SK-N-SH treated with all-trans-retinoic acid at 6 μM for 48 hours (cell line): ENCODE measurements at regions not wholly inside any gene's neighbourhood (a gene's known extent, or its start where the extent isn't known, plus 50 kb on each side); places are given as distances from the start of the nearest gene placed in this dataset.

Experiments
- ATAC-seq: fragments of 200-7000 bp; cut with Tn5 transposase; 3 replicates; pipeline ENCODE4 v1.9.1; 2020; ENCODE audit warnings: mild to moderate bottlenecking, moderate library complexity
- BACH2 ChIP-seq: fragments of 250-450 bp; sonication (Bioruptor Pico); IDR thresholded peaks from 2 replicates; pipeline ENCODE4 v1.9.0; 2021; ENCODE audit warnings: mild to moderate bottlenecking, borderline replicate concordance
- CREB5 ChIP-seq: fragments of 250-450 bp; sonication (Bioruptor Pico); IDR thresholded peaks from 2 replicates; pipeline ENCODE4 v1.5.1; 2020; ENCODE audit warnings: low read depth, mild to moderate bottlenecking, moderate library complexity
- CSDC2 ChIP-seq: fragments of 250-450 bp; sonication (Bioruptor Pico); IDR thresholded peaks from 2 replicates; pipeline ENCODE4 v1.5.0; 2020; ENCODE audit warnings: mild to moderate bottlenecking, moderate library complexity
- CSRNP3 ChIP-seq: fragments of 250-450 bp; sonication (Bioruptor Pico); IDR thresholded peaks from 2 replicates; pipeline ENCODE4 v1.5.1; 2021; ENCODE audit warnings: mild to moderate bottlenecking, moderate library complexity
- ESRRG ChIP-seq: fragments of 250-450 bp; sonication (Bioruptor Pico); IDR thresholded peaks from 2 replicates; pipeline ENCODE4 v1.6.1; 2021; ENCODE audit warnings: mild to moderate bottlenecking
- ISL1 ChIP-seq: fragments of 250-450 bp; sonication (Bioruptor Pico); IDR thresholded peaks from 2 replicates; pipeline ENCODE4 v2.1.2; 2022; ENCODE audit warnings: mild to moderate bottlenecking, moderate library complexity
- OSR1 ChIP-seq: fragments of 250-450 bp; sonication (Bioruptor Pico); IDR thresholded peaks from 2 replicates; pipeline ENCODE4 v1.8.0; 2022; ENCODE audit warnings: moderate library complexity, mild to moderate bottlenecking, inconsistent platforms
- PATZ1 ChIP-seq: fragments of 250-450 bp; sonication (Bioruptor Pico); IDR thresholded peaks from 2 replicates; pipeline ENCODE4 v1.8.0; 2020; ENCODE audit warnings: mild to moderate bottlenecking, moderate library complexity, borderline replicate concordance
- POU6F1 ChIP-seq: fragments of 250-450 bp; sonication (Bioruptor Pico); IDR thresholded peaks from 2 replicates; pipeline ENCODE4 v1.8.0; 2021; ENCODE audit warnings: low read depth, mild to moderate bottlenecking, moderate library complexity, borderline replicate concordance
- PPARA ChIP-seq: fragments of 250-450 bp; sonication (Bioruptor Pico); IDR thresholded peaks from 2 replicates; pipeline ENCODE4 v1.5.0; 2020; ENCODE audit warnings: mild to moderate bottlenecking, borderline replicate concordance
- RARB ChIP-seq: fragments of 250-450 bp; sonication (Bioruptor Pico); IDR thresholded peaks from 2 replicates; pipeline ENCODE4 v1.8.0; 2021; ENCODE audit warnings: mild to moderate bottlenecking, moderate library complexity
- SNAI2 ChIP-seq: fragments of 250-450 bp; sonication (Bioruptor Pico); IDR thresholded peaks from 2 replicates; pipeline ENCODE4 v1.5.0; 2020; ENCODE audit warnings: mild to moderate bottlenecking, moderate library complexity
- TCF4 ChIP-seq: fragments of 250-450 bp; sonication (Bioruptor Pico); IDR thresholded peaks from 2 replicates; pipeline ENCODE4 v1.8.0; 2021; ENCODE audit warnings: mild to moderate bottlenecking, moderate library complexity, borderline replicate concordance
- TOX ChIP-seq: fragments of 250-450 bp; sonication (Bioruptor Pico); IDR thresholded peaks from 2 replicates; pipeline ENCODE4 v1.8.0; 2021; ENCODE audit warnings: mild to moderate bottlenecking, moderate library complexity, borderline replicate concordance
- TSHZ2 ChIP-seq: fragments of 250-450 bp; sonication (Bioruptor Pico); IDR thresholded peaks from 2 replicates; pipeline ENCODE4 v1.5.0; 2020; ENCODE audit warnings: mild to moderate bottlenecking, moderate library complexity
- ZFP30 ChIP-seq: fragments of 450-650 bp; formaldehyde crosslinking; IDR thresholded peaks from 2 replicates; pipeline ENCODE4 v1.5.0; 2022; ENCODE audit warnings: mild to moderate bottlenecking, moderate library complexity
- ZNF565 ChIP-seq: fragments of 450-650 bp; formaldehyde crosslinking; conservative IDR thresholded peaks from 2 replicates; pipeline ENCODE4 v1.5.0; 2020; ENCODE audit warnings: low read depth, mild to moderate bottlenecking, moderate library complexity
- ZNF70 ChIP-seq: fragments of 450-650 bp; formaldehyde crosslinking; IDR thresholded peaks from 2 replicates; pipeline ENCODE4 v1.5.0; 2020; ENCODE audit warnings: mild to moderate bottlenecking, moderate library complexity
- ZNF8 ChIP-seq: fragments of 450-650 bp; formaldehyde crosslinking; IDR thresholded peaks from 2 replicates; pipeline ENCODE4 v1.5.0; 2020; ENCODE audit warnings: mild to moderate bottlenecking, moderate library complexity

- TF ChIP-seq CREB5 (CRISPR knock-in tag) (no peak), RARB (CRISPR knock-in tag) (no peak), CSDC2 (CRISPR knock-in tag) (no peak), SNAI2 (CRISPR knock-in tag) (no peak), PATZ1 (CRISPR knock-in tag) (no peak), TOX (CRISPR knock-in tag) (no peak), ZFP30 (no peak), ISL1 (CRISPR knock-in tag) (no peak), BACH2 (CRISPR knock-in tag) (no peak), ZNF565 (CRISPR knock-in tag) (no peak)
- no peak for ATAC-seq
These were observed 344.1 kb downstream of the NPIPA8 start for GRCh38 chr16:17992416-17992815.

GRCh38 chr16:17989255-17989654 lies 347.3 kb downstream of the NPIPA8 start:
- TF ChIP-seq ESRRG (CRISPR knock-in tag) (no peak), POU6F1 (CRISPR knock-in tag) (no peak), SNAI2 (CRISPR knock-in tag) (no peak), TCF4 (CRISPR knock-in tag) (no peak), ZNF70 (CRISPR knock-in tag) (no peak), CSRNP3 (CRISPR knock-in tag) (no peak), PPARA (CRISPR knock-in tag) (no peak), RARB (CRISPR knock-in tag) (no peak), ZNF565 (CRISPR knock-in tag) (no peak), CSDC2 (CRISPR knock-in tag) (no peak), TOX (CRISPR knock-in tag) (no peak)
- ATAC-seq: no peak

- TF ChIP-seq TCF4 (CRISPR knock-in tag) (no peak), ESRRG (CRISPR knock-in tag) (no peak), ZNF8 (CRISPR knock-in tag) (no peak), ISL1 (CRISPR knock-in tag) (no peak), POU6F1 (CRISPR knock-in tag) (no peak), OSR1 (CRISPR knock-in tag) (no peak)
- no peak for ATAC-seq
These were observed 347.7 kb downstream of the NPIPA8 start for GRCh38 chr16:17988839-17989238.

- no peak for ATAC-seq
These were observed 349.5 kb downstream of the NPIPA8 start for GRCh38 chr16:17986991-17987390.

More at GRCh38 chr16:17986991-17987390, 349.5 kb downstream of the NPIPA8 start:
- TF ChIP-seq OSR1 (CRISPR knock-in tag) (no peak), TSHZ2 (no peak), POU6F1 (CRISPR knock-in tag) (no peak), BACH2 (CRISPR knock-in tag) (no peak), ZFP30 (no peak)
- TF ChIP-seq, all 23 proteins: peak for 0
